ENCODE measurements at regions not wholly inside any gene's neighbourhood (a gene's known extent, or its start where the extent isn't known, plus 50 kb on each side); places are given as distances from the start of the nearest gene placed in this dataset.

DNA sequence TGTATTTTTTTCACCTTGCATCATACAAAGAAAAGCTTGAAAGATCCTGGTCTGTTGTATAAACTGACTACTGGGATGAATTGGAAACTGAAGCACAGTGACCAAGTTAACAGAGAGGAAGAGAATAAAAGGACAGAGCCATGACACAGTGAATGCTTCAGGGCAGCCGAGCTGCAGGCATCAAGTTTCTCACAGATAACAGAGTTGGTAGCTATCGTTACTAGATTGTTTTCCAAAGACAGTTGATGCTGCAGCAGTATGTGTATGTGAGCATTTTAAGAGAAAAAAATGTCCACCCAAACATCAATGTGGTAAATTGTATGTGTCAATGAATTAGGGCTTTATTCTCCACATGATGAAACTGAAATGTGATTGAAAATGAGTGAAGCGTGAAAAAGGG, 1032.7 kb downstream of the ADGRL3 start:
- TF ChIP-seq, protein P1, sequence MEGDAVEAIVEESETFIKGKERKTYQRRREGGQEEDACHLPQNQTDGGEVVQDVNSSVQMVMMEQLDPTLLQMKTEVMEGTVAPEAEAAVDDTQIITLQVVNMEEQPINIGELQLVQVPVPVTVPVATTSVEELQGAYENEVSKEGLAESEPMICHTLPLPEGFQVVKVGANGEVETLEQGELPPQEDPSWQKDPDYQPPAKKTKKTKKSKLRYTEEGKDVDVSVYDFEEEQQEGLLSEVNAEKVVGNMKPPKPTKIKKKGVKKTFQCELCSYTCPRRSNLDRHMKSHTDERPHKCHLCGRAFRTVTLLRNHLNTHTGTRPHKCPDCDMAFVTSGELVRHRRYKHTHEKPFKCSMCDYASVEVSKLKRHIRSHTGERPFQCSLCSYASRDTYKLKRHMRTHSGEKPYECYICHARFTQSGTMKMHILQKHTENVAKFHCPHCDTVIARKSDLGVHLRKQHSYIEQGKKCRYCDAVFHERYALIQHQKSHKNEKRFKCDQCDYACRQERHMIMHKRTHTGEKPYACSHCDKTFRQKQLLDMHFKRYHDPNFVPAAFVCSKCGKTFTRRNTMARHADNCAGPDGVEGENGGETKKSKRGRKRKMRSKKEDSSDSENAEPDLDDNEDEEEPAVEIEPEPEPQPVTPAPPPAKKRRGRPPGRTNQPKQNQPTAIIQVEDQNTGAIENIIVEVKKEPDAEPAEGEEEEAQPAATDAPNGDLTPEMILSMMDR (IDR thresholded peaks at IDR 0.05): no peak
- TF ChIP-seq POLR2A (IDR thresholded peaks at IDR 0.05): no peak

Data from uterus (tissue), 2 donors.